ENCODE measurements at regions not wholly inside any gene's neighbourhood (a gene's known extent, or its start where the extent isn't known, plus 50 kb on each side); places are given as distances from the start of the nearest gene placed in this dataset.
"Not testable (repeated sequence)": the region's sequence is repeated elsewhere in the genome, so short reads cannot be mapped to it uniquely, and the experiment has no call there.

DNA sequence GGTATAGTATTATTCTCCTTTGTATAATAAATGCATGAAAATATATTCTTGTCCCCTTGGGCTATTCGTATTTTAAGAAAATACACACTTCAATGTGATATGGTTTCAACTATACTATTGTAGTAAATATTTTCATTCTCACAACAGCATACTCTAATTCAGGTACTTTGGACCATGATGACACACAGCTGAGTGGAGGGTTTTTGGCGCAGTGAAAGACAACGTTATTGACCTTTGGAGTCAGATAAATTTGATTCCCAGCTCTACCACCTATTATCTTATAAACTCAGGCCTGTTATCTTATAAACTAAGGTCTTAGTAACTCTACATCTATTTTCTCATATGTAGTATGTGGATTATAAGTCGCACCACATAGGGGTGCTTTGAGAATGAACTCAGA lies 895.9 kb upstream of the DDX18 start:
- Mint-ChIP-seq H3K36me3 (no peaks in the 10 kb centered on the region), H3K27ac (no peak overlapping the region), H3K4me3 (no peak overlapping the region), H3K9me3 (peaks cover 9% of the 10 kb centered on the region), H3K27me3 (no peaks in the 10 kb centered on the region), H3K4me1 (no peaks in the 10 kb centered on the region)
- no peak for DNase-seq
- CTCF ChIA-PET, result interaction anchor here (0.5 kb wide), 1 partner anchor 478 kb away, joined by 3 read pairs; no protein-coding TSS in a partner anchor

DNA sequence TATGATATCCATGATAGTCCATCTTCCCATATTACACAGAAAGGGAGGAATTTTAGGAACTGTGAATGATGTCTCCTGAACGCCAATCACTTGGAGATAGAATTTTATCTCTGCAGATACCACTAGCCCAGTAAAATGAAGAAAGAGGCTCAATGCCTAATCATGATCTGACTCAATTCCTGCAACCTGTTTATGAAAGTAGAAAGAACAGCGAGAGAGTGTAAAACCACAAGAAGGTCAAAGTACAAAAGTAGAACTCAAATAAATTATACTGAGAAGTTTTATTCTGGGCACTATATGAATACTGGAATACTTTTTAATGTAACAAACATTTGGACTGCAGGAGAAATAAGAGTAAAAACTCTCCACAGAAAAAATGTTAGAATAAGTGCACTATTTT lies 892.1 kb upstream of the DDX18 start:
- CTCF ChIA-PET, result no interaction called here
- Mint-ChIP-seq H3K27me3 (no peaks in the 10 kb centered on the region), H3K4me3 (no peak overlapping the region), H3K27ac (no peak overlapping the region), H3K36me3 (no peaks in the 10 kb centered on the region), H3K9me3 (peaks cover 8% of the 10 kb centered on the region), H3K4me1 (no peaks in the 10 kb centered on the region)
- DNase-seq, result no peak

DNA sequence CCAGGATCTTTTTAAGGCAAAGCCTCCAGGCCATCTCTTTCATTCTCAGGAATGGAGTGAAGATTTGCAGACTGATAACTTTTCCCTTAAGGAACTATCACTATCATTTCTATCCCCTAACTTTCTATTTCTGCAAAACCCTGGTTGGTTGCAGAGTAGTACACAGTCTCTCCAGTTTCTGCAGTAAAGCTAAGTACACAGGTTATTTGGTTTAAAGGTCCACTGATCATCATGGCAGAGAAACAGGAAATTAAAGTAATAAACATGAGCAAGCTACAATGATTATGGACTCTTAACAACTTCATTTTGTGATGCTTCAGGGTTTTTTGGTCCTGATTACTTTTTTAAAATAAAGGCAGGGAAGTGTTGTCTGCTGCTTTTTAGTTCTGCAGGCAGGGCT lies 890.0 kb upstream of the DDX18 start:
- Mint-ChIP-seq H3K4me3 (no peak overlapping the region), H3K9me3 (peaks cover 6% of the 10 kb centered on the region), H3K4me1 (no peaks in the 10 kb centered on the region), H3K36me3 (no peaks in the 10 kb centered on the region), H3K27me3 (no peaks in the 10 kb centered on the region), H3K27ac (no peak overlapping the region)
- no peak for DNase-seq
- CTCF ChIA-PET, result no interaction called here

DNA sequence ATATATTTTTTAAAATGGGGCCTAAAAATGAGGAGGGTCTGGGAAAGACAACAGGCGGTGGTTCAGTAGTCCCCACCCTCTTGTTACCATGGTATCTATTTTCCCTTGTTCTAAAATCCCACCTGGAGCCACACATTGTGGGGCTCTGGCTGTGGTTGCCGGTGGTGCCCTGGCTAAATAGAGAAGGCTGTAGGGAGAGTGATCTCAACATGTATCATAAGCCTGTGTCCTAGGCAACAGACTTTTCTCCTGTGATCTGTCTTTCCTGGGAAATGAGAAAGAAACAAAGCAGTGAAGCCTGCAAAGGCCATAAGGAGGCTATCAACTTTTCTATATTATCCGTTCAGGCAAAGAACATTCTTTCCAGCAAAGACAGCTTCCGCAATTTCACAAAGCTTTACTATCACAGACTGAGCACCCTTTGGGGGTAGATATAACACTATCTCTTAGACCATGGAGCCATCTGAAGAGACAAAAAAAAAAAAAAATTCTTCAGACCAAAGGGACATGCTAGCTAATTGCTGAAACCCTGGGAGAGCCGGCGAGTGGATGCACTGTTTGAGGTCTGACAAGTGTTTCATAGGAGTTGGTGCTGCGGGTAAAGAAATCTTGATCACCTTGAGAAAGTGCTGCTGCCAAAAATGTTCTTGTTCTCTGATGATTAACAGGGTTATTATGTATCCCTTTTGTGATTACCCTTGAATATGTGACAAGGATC lies 879.2 kb upstream of the DDX18 start:
- H3K27ac Mint-ChIP-seq, result no peak overlapping the region

DNA sequence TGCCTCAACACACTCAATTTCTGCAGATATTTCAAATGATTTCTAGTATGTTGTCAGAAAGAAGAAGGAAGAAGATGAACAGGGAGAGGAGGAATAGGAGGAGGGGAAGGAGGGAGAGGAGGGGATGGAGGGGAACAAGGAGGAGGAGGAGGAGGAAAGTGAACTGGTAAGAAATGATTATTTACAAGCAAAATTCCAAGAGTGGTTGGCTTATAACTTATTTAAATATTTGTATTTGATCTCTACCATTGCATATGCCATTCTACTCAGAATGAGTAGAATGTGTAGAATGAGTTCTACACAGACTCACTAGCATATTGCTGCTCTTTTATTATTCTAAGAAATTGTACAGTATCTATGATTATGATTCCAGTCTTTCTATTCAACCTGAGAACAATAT lies 866.2 kb upstream of the DDX18 start:
- H3K27me3 Mint-ChIP-seq, result no peaks in the 10 kb centered on the region
- CTCF ChIA-PET, result no interaction called here
- H3K4me3 Mint-ChIP-seq, result no peak overlapping the region
- no peaks in the 10 kb centered on the region for H3K36me3 Mint-ChIP-seq
- H3K9me3 Mint-ChIP-seq, result peaks cover 18% of the 10 kb centered on the region
- H3K4me1 Mint-ChIP-seq, result no peaks in the 10 kb centered on the region
- no peak for DNase-seq
- no peak overlapping the region for H3K27ac Mint-ChIP-seq

More for the DNA sequence above, 879.2 kb upstream of the DDX18 start:
- Mint-ChIP-seq H3K4me3 (no peak overlapping the region), H3K27me3 (no peaks in the 10 kb centered on the region), H3K9me3 (peaks cover 24% of the 10 kb centered on the region), H3K36me3 (no peaks in the 10 kb centered on the region), H3K4me1 (no peaks in the 10 kb centered on the region)
- no peak for DNase-seq
- CTCF ChIA-PET, result no interaction called here

DNA sequence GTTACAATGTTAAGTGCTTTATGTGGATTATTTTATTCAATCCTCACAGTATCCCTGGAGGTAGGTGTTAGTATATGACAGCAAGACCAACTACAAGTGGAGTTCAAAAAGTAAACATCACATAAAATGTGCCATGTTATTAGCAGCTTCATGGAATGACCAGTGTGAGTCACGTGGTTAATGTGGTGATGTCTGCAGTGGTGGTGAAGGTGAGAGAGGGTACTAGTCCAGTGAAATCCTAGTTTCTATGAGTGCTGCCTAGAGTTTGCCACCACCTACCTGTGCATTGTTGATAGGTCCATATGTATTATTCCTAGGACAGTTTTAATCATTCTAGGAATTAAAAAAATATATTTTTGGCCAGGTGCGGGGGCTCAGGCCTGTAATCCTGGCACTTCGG lies 865.2 kb upstream of the DDX18 start:
- H3K4me1 Mint-ChIP-seq, result no peaks in the 10 kb centered on the region
- no peak overlapping the region for H3K4me3 Mint-ChIP-seq
- CTCF ChIA-PET, result no interaction called here
- DNase-seq, result no peak
- H3K27me3 Mint-ChIP-seq, result no peaks in the 10 kb centered on the region
- no peaks in the 10 kb centered on the region for H3K36me3 Mint-ChIP-seq
- no peak overlapping the region for H3K27ac Mint-ChIP-seq
- H3K9me3 Mint-ChIP-seq, result peaks cover 25% of the 10 kb centered on the region

DNA sequence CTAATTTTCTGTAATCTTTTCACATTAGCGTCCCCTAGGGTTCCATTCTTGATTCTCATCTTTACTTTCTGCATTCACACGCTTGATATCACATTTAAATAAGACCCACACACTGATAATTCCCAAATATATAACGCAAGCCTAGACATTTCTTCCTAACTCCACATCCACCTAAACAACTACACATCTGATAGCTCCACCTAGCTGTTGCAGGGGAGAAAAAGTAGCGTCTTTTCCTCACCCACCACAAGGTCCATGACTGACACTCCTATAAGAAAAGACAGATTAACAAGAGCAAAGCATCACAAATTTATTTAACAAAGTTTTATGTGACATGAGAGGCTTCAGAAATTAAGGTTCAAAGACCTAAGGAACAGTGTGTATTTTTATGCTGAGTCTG lies 862.2 kb upstream of the DDX18 start:
- CTCF ChIA-PET, result no interaction called here
- no peaks in the 10 kb centered on the region for H3K36me3 Mint-ChIP-seq
- peaks cover 41% of the 10 kb centered on the region for H3K9me3 Mint-ChIP-seq
- H3K27me3 Mint-ChIP-seq, result no peaks in the 10 kb centered on the region
- H3K27ac Mint-ChIP-seq, result no peak overlapping the region
- no peaks in the 10 kb centered on the region for H3K4me1 Mint-ChIP-seq
- H3K4me3 Mint-ChIP-seq, result no peak overlapping the region
- no peak for DNase-seq

DNA sequence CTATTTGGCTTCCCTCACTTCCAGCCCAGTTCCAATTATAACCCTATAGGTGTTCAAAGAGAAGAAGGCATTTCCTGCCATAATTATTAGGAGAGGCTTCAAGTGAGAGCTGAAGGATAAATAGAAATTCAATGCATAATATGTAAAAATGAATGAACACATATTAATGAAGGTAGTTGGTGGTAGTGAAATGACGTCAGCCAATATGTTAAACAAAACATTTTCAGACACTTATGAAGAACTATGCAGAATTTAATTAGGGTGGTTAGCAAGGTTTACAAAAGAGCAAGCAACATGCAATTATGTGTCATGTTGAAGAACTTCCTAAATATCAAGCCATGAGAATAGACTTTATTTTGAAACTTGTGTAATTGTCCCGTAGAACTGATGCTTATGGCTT lies 858.8 kb upstream of the DDX18 start:
- Mint-ChIP-seq H3K27ac (no peak overlapping the region), H3K36me3 (no peaks in the 10 kb centered on the region), H3K9me3 (peaks cover 36% of the 10 kb centered on the region), H3K4me1 (no peaks in the 10 kb centered on the region), H3K27me3 (no peaks in the 10 kb centered on the region), H3K4me3 (no peak overlapping the region)
- DNase-seq, result no peak
- CTCF ChIA-PET, result no interaction called here

DNA sequence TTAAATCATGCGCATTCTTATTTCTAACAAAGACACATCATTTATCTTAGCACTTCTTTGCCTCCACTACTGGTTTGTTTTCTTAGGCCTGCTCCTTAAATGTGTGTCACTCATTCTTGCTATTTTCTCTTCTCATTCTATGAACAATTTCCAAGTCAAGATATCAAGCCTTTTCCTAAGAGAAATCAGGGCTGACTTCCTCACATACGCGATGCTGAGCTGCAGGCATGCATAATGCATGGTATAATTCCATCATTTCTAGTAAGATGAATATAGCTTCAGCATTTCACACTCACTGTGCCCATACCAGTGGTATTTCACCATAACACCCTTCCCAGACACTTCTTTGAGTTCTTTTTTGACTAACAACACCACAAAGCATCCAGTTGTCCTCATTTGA lies 838.9 kb upstream of the DDX18 start:
- no peak for DNase-seq
- Mint-ChIP-seq H3K27me3 (no peaks in the 10 kb centered on the region), H3K36me3 (no peaks in the 10 kb centered on the region), H3K4me3 (no peak overlapping the region), H3K27ac (no peak overlapping the region), H3K4me1 (no peaks in the 10 kb centered on the region), H3K9me3 (peaks cover 11% of the 10 kb centered on the region)
- CTCF ChIA-PET, result no interaction called here

DNA sequence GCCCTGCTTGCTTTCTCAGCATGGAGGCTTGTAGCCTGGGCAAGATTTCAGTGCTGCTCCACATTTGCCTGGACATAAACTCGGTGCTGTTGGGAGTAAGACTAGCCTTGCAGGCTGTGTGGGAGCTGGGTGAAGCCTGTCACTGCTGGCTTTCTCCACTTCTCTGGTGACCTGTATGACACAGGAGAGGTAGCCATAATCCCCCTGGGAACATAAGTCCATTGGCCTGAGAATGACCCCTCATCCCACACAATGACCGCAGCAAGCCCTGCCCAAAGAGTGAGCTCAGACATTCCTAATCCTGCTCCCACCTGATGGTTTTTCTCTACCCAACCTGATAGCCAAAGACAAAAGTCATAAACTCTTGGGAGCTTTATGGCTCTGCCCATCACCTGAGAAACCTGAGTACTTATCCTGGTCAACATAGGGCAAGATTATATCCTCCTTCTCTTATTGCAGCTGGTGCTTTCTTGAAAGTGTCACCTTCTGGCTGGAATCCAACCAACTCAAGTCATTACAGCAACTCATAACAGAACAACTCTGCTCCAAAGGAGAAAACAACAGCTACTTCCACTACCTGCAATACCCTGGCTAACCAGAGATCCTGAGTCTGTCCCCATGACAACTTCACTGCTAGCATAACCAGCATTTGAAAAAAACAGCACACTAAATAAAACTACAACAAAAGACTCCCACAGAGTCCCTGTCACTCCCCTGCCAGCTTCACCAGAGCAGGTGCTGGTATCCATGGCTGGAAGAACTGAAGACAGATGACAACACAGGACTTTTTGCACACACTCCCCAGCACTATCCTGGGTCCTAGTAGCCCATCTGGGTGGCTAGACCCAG lies 834.4 kb upstream of the DDX18 start:
- Mint-ChIP-seq H3K9me3 (peaks cover 25% of the 10 kb centered on the region), H3K36me3 (no peaks in the 10 kb centered on the region), H3K4me1 (no peaks in the 10 kb centered on the region), H3K4me3 (no peak overlapping the region), H3K27ac (no peak overlapping the region), H3K27me3 (no peaks in the 10 kb centered on the region)
- no peak for DNase-seq
- CTCF ChIA-PET, result no interaction called here

DNA sequence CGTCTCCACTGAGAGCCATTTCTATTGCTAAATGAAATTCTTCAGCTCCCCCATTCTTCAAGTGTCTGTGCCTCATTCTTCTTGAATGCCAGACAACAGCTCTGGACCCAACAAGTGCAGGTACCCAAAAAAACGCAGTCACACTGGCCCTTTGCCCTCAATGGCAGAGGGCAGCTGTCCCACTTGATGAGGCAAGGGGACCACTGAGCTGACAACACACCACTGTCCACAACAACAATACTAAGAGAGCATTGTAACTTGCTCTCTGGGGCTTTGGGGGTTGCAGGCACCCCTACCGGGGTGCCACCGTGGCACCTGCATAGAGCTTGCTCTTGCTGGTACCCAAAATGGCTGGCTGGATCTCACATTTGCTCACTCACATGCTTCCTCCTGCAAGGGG lies 827.0 kb upstream of the DDX18 start:
- CTCF ChIA-PET, result no interaction called here
- no peak overlapping the region for H3K4me3 Mint-ChIP-seq
- H3K9me3 Mint-ChIP-seq, result peaks cover 25% of the 10 kb centered on the region
- H3K36me3 Mint-ChIP-seq, result no peaks in the 10 kb centered on the region
- no peak overlapping the region for H3K27ac Mint-ChIP-seq
- H3K27me3 Mint-ChIP-seq, result no peaks in the 10 kb centered on the region
- no peak for DNase-seq
- H3K4me1 Mint-ChIP-seq, result no peaks in the 10 kb centered on the region

DNA sequence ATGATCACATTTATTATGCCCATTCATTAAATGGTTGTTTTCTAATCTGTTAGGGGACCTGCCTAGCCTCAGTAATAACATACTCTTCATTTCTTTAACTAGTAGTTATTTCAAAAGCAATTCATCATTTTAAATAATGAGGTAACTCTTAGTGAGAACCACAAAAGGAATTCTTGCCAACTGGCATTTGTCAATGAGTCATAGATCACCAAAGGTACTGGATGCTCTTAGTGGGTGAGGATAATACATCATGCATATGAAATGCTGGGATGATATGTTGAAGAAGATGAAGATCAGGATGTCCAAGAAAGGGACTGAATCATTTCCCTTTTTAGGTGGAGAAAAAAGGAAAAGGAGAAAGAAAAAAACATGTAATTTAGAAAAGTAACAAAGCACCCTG lies 826.2 kb upstream of the DDX18 start:
- no peaks in the 10 kb centered on the region for H3K36me3 Mint-ChIP-seq
- H3K9me3 Mint-ChIP-seq, result peaks cover 20% of the 10 kb centered on the region
- H3K4me1 Mint-ChIP-seq, result no peaks in the 10 kb centered on the region
- no peak overlapping the region for H3K4me3 Mint-ChIP-seq
- CTCF ChIA-PET, result no interaction called here
- DNase-seq, result no peak
- H3K27me3 Mint-ChIP-seq, result no peaks in the 10 kb centered on the region
- H3K27ac Mint-ChIP-seq, result no peak overlapping the region

DNA sequence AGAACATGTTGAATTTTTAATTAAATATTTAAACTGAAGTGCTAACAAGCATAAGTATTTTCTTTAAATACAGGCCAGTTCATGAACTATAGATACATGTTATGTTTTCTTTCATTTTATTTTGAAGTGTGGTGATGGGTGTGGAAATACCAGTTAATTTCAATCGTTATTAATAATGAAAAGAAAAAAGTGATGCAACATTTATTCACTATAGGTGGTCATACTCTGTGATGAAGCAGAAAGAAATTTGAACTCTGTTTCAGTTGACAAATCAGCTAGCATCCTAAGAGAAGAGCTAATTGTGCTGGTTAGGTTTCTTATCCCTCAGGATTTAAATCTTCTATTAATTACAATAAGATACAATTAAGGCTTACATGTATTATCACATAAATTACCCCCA lies 795.1 kb upstream of the DDX18 start:
- H3K9me3 Mint-ChIP-seq, result peaks cover 2% of the 10 kb centered on the region
- H3K27me3 Mint-ChIP-seq, result no peaks in the 10 kb centered on the region
- no peaks in the 10 kb centered on the region for H3K4me1 Mint-ChIP-seq
- H3K27ac Mint-ChIP-seq, result no peak overlapping the region
- DNase-seq, result no peak
- H3K36me3 Mint-ChIP-seq, result no peaks in the 10 kb centered on the region
- CTCF ChIA-PET, result no interaction called here
- no peak overlapping the region for H3K4me3 Mint-ChIP-seq

DNA sequence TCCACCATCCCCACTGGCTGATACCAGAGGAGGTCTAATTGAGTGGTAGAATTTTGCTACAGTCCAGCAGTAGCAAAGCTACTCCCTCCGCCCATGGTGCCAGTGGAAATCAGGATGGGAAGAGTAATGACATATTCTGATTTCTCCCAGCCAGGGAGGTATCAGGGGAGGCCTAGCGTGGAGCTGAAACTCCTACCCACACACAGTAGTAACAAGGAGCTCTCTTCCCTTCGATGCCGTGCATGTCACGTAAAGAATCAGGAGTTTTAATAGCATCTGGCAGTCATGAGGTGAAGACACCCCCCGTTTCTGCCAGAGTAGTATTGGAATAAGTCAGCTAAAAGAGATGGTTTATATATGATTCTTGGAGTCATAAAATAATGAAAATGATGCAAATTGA lies 786.8 kb upstream of the DDX18 start:
- H3K4me1 Mint-ChIP-seq, result no peaks in the 10 kb centered on the region
- H3K36me3 Mint-ChIP-seq, result no peaks in the 10 kb centered on the region
- peaks cover 19% of the 10 kb centered on the region for H3K9me3 Mint-ChIP-seq
- H3K27me3 Mint-ChIP-seq, result no peaks in the 10 kb centered on the region
- CTCF ChIA-PET, result no interaction called here
- no peak overlapping the region for H3K4me3 Mint-ChIP-seq
- no peak for DNase-seq
- no peak overlapping the region for H3K27ac Mint-ChIP-seq

DNA sequence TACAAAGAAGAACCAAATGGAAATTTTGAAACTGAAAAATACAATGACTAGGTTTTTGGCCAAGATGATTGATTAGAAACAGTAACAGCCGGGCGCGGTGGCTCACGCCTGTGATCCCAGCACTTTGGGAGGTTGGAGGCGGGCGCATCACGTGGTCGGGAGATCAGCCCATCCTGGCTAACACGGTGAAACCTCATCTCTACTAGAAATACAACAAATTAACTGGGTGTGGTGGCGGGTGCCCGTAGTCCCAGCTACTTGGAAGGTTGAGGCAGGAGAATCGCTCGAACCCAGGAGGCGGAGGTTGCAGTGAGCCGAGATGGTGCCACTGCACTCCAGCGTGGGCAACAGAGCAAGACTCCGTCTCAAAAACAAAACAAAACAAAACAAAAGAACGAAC lies 785.8 kb upstream of the DDX18 start:
- peaks cover 24% of the 10 kb centered on the region for H3K9me3 Mint-ChIP-seq
- H3K36me3 Mint-ChIP-seq, CTCF ChIA-PET, H3K27me3 Mint-ChIP-seq, H3K27ac Mint-ChIP-seq, H3K4me1 Mint-ChIP-seq, DNase-seq, H3K4me3 Mint-ChIP-seq: not testable (repeated sequence)
